A549 (cell line): ENCODE measurements at regions not wholly inside any gene's neighbourhood (a gene's known extent, or its start where the extent isn't known, plus 50 kb on each side); places are given as distances from the start of the nearest gene placed in this dataset.
A peak's percentile ranks its signal among the peaks of the same experiment; 100 is the strongest.

Experiments used
- ATAC-seq, 2 experiments: fragments of 200-7000 bp in 1 of 2; fragments of >200 bp in 1 of 2; cut with Nextera tagmentation in 1 of 2; cut with Tn5 transposase in 1 of 2; 3 replicates each; pipeline versions ENCODE4 v1.8.0 to v1.9.1; 2018 to 2020; ENCODE audit warnings: mild to moderate bottlenecking in 1 of 2, moderate library complexity in 1 of 2
- CTCF ChIA-PET: fragments of 300-600 bp; sonication (Branson Sonifier 250); formaldehyde crosslinking; extraction: SDS; loops from one replicate; lab custom pipeline; 2021; ENCODE audit warnings: antibody characterized with exemption, inconsistent platforms; lab: Yijun Ruan, JAX
- POLR2A ChIA-PET: fragments of 350-600 bp; formaldehyde crosslinking; extraction: SDS; loops from one replicate; lab custom pipeline; 2021; ENCODE audit warnings: antibody characterized with exemption, inconsistent platforms; lab: Yijun Ruan, JAX
- DNase-seq, 2 experiments: peaks; one replicate each; pipeline versions ENCODE4 v3.0.0 to v3.0.0-alpha.2; 2011 to 2016; ENCODE audit warnings: low read depth in 1 of 2, low spot score in 1 of 2
- FAIRE-seq: peaks from 2 replicates; lab custom pipeline; 2011; peaks lifted over from hg19 to GRCh38; lab: Jason Lieb, UNC
- H3K27ac ChIP-seq, 2 experiments: fragments of >200 bp; sonication (Bioruptor Twin); formaldehyde crosslinking; 3 replicates each; pipeline ENCODE4 v1.5.1; 2016 to 2017
- H3K4me1 ChIP-seq: fragments of >200 bp; sonication (Bioruptor Twin); formaldehyde crosslinking; 3 replicates; pipeline ENCODE4 v1.6.1; 2016
- H3K4me2 ChIP-seq: fragments of >200 bp; sonication (Bioruptor Twin); formaldehyde crosslinking; 3 replicates; pipeline ENCODE4 v1.6.1; 2016
- H3K4me3 ChIP-seq: fragments of >200 bp; sonication (Bioruptor Twin); formaldehyde crosslinking; 3 replicates; pipeline ENCODE4 v1.5.1; 2016
- H3K9me3 ChIP-seq: fragments of >200 bp; sonication (Bioruptor Twin); formaldehyde crosslinking; 3 replicates; pipeline ENCODE4 v1.6.1; 2016
- CEBPB ChIP-seq, 2 experiments: fragments of >200 bp in 1 of 2; sonication (Bioruptor Twin) in 1 of 2; formaldehyde crosslinking in 1 of 2; IDR thresholded peaks; 2 replicates each; pipeline ENCODE4 v1.6.1; 2012 to 2016
- CHD4 ChIP-seq: fragments of 200-600 bp; sonication (generic); IDR thresholded peaks from 2 replicates; pipeline ENCODE4 v1.6.1; 2016; ENCODE audit warnings: antibody characterized with exemption, mild to moderate bottlenecking, borderline replicate concordance
- ESRRA ChIP-seq: fragments of 150-350 bp; IDR thresholded peaks from 2 replicates; pipeline ENCODE4 v1.6.1; 2014; ENCODE audit warnings: mild to moderate bottlenecking, low read length, borderline replicate concordance
- FOSL2 ChIP-seq, 2 experiments: fragments of 450-650 bp in 1 of 2; fragments of >200 bp in 1 of 2; sonication (Bioruptor Twin) in 1 of 2; formaldehyde crosslinking; IDR thresholded peaks; 2 replicates each; pipeline versions ENCODE4 v1.5.0 to v1.6.1; 2016 to 2020; ENCODE audit warnings: mild to moderate bottlenecking in 1 of 2, moderate library complexity in 1 of 2
- KDM1A ChIP-seq: fragments of 200-600 bp; sonication (generic); IDR thresholded peaks from 2 replicates; pipeline ENCODE4 v1.6.1; 2016; ENCODE audit warnings: low read depth, mild to moderate bottlenecking
- NPAS2 ChIP-seq: fragments of 250-450 bp; sonication (Bioruptor Pico); IDR thresholded peaks from 2 replicates; pipeline ENCODE4 v1.8.0; 2022; ENCODE audit warnings: mild to moderate bottlenecking, moderate library complexity, borderline replicate concordance
- PHF8 ChIP-seq: fragments of 200-600 bp; sonication (generic); IDR thresholded peaks from 2 replicates; pipeline ENCODE4 v1.6.1; 2016; ENCODE audit warnings: low read depth, mild to moderate bottlenecking, antibody characterized with exemption, moderate library complexity, borderline replicate concordance
- POLR2A ChIP-seq: IDR thresholded peaks from 2 replicates; pipeline ENCODE4 v1.6.1; 2012; ENCODE audit warnings: mild to moderate bottlenecking, low read length
- RARB ChIP-seq: fragments of 250-450 bp; sonication (Bioruptor Pico); IDR thresholded peaks from 2 replicates; pipeline ENCODE4 v1.8.0; 2021; ENCODE audit warnings: mild to moderate bottlenecking, moderate library complexity
- RCOR1 ChIP-seq: fragments of 150-350 bp; IDR thresholded peaks from 2 replicates; pipeline ENCODE4 v1.6.1; 2014; ENCODE audit warnings: antibody characterized with exemption, low read length, low read depth
- RNF2 ChIP-seq: fragments of 200-600 bp; sonication (generic); IDR thresholded peaks from 2 replicates; pipeline ENCODE4 v1.6.1; 2016; ENCODE audit warnings: low read depth, mild to moderate bottlenecking, antibody characterized with exemption, moderate library complexity, borderline replicate concordance
- SREBF2 ChIP-seq: fragments of 450-650 bp; IDR thresholded peaks from 2 replicates; pipeline ENCODE4 v1.6.1; 2014; ENCODE audit warnings: mild to moderate bottlenecking, moderate library complexity
- ZFP36 ChIP-seq: fragments of 450-650 bp; IDR thresholded peaks from 2 replicates; pipeline ENCODE4 v1.6.1; 2014; ENCODE audit warnings: borderline replicate concordance; ENCODE audit not compliant: partially characterized antibody
- ZNF302 ChIP-seq: fragments of 250-450 bp; sonication (Bioruptor Pico); IDR thresholded peaks from 2 replicates; pipeline ENCODE4 v1.9.0; 2021; ENCODE audit warnings: inconsistent platforms, mild to moderate bottlenecking, moderate library complexity
- ZSCAN20 ChIP-seq: fragments of 250-450 bp; sonication (Bioruptor Pico); IDR thresholded peaks from 2 replicates; pipeline ENCODE4 v1.8.0; 2022; ENCODE audit warnings: mild to moderate bottlenecking, moderate library complexity
- WGBS: methylation state at CpG from one replicate; pipeline ENCODE4 v1.1.6; 2017; ENCODE audit errors: missing lambda C conversion rate; 5-methylcytosine and 5-hydroxymethylcytosine counted together
- TF ChIP-seq, protein P1 (sequence below): fragments of 450-650 bp; IDR thresholded peaks from 2 replicates; pipeline ENCODE4 v1.6.1; 2014; ENCODE audit warnings: antibody characterized with exemption
- TF ChIP-seq, protein P2 (sequence below): IDR thresholded peaks from 2 replicates; pipeline ENCODE4 v1.6.1; 2012
- TF ChIP-seq, protein P3 (sequence below): fragments of 250-450 bp; sonication (Bioruptor Pico); IDR thresholded peaks from 2 replicates; pipeline ENCODE4 v1.5.0; 2020; ENCODE audit warnings: low read depth, mild to moderate bottlenecking, moderate library complexity
- TF ChIP-seq, protein P4 (sequence below): fragments of 150-350 bp; IDR thresholded peaks from 2 replicates; pipeline ENCODE4 v1.6.1; 2014; ENCODE audit warnings: low read depth, mild to moderate bottlenecking, low read length

DNA sequence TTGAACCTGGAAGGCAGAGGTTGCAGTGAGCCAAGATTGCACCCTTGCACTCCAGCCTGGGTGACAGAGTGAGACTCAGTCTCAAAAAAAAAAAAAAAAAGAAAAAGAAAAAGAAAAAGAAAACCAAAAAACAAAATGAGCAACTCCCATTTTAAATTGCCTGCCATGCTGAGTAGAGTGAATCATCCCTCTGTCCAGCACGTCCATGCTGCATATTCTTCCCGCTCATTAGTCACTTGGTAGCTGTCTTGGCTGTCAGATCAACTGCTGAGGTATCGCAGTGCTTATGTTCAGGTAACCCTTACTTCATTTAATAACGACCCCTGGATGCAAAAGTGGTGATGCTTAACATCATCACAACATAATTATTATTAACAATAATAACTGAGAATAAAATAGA is 60.7 kb upstream of the SMOX start:
- no peak overlapping the region for H3K27ac ChIP-seq
- H3K4me1 ChIP-seq = peaks cover 20% of the 10 kb centered on the region
- ATAC-seq = no peak
- no peak overlapping the region for H3K4me3 ChIP-seq
- TF ChIP-seq, protein P1, sequence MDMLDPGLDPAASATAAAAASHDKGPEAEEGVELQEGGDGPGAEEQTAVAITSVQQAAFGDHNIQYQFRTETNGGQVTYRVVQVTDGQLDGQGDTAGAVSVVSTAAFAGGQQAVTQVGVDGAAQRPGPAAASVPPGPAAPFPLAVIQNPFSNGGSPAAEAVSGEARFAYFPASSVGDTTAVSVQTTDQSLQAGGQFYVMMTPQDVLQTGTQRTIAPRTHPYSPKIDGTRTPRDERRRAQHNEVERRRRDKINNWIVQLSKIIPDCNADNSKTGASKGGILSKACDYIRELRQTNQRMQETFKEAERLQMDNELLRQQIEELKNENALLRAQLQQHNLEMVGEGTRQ = no peak
- TF ChIP-seq ZFP36 (no peak), POLR2A (no peak), CHD4 (no peak), RCOR1 (no peak)
- no peak for DNase-seq
- POLR2A ChIA-PET = no interaction called here
- FAIRE-seq = no peak
- no peaks in the 10 kb centered on the region for H3K9me3 ChIP-seq
- CTCF ChIA-PET = interaction anchor here (0.8 to 10.9 kb wide), 4 partner anchors 18 to 139 kb away, joined by 4 to 167 read pairs (median 104); partner anchors contain the start of gene RNF24
- WGBS = 55% methylated on average over 4 of the region's 4 CpGs
- no peak overlapping the region for H3K4me2 ChIP-seq

DNA sequence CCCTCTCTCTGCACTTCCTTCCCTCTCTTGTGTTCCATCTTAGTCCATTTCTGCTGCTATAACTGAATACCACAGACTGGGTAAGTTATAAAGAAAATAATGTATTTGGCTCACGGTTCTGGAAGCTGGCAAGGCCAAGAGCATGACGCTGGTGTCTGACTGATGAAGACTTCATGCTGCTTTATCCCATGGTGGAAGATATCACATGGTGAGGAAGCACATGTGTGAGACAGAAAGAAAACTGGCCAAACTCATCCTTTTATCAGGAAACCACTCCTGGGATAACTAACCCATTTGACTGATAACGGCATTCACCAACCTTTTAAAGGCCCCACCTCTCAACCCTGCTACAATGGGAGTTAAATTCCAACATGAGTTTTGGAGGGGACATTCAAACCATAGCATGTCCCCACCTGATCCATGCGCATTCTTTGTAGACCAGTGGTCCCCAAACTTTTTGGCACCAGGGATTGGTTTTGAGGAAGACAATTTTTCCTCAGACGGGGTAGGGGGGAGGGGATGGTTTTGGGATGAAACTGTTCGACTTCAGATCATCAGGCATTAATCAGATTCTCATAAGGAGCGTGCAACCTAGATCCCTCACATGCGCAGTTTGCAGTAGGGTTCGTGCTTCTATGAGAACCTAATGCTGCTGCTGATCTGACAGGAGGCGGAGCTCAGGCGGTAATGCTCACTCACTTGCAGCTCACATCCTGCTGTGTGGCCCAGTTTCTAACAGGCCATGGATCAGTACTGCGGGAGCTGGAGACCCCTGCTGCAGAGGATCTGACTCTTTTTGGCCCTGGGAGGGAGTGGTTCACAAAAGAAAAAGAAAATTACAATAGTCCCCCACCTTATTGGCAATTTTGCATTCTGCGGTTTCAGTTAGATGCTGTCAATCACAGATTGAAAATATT is 61.6 kb upstream of the SMOX start:
- 93% methylated on average over 13 of the region's 13 CpGs for WGBS
- ChIA-PET POLR2A (no interaction called here), CTCF (interaction anchor here (0.8 to 10.9 kb wide), 8 partner anchors 11 to 394 kb away, joined by 3 to 167 read pairs (median 18); partner anchors contain the start of gene RNF24)
- peak overlapping the region in 1 of 2 experiments; percentile 93; a peak in 2 of 6 replicates for H3K27ac ChIP-seq
- ATAC-seq = no peak
- FAIRE-seq = no peak
- H3K4me2 ChIP-seq = no peak overlapping the region
- DNase-seq = no peak
- no peak for TF ChIP-seq RARB (CRISPR knock-in tag)
- TF ChIP-seq ZSCAN20 (CRISPR knock-in tag) = no peak
- TF ChIP-seq KDM1A = no peak
- no peak for TF ChIP-seq NPAS2 (CRISPR knock-in tag)
- TF ChIP-seq, protein P2, sequence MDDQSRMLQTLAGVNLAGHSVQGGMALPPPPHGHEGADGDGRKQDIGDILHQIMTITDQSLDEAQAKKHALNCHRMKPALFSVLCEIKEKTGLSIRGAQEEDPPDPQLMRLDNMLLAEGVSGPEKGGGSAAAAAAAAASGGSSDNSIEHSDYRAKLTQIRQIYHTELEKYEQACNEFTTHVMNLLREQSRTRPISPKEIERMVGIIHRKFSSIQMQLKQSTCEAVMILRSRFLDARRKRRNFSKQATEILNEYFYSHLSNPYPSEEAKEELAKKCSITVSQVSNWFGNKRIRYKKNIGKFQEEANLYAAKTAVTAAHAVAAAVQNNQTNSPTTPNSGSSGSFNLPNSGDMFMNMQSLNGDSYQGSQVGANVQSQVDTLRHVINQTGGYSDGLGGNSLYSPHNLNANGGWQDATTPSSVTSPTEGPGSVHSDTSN = no peak
- TF ChIP-seq ESRRA = no peak
- no peak for TF ChIP-seq FOSL2 (IDR thresholded peaks at IDR 0.05)
- TF ChIP-seq FOSL2 (CRISPR knock-in tag; IDR thresholded peaks at IDR 0.05) = no peak
- no peak for TF ChIP-seq ZNF302
- no peak for TF ChIP-seq RNF2
- TF ChIP-seq SREBF2 = no peak
- TF ChIP-seq, protein P3, sequence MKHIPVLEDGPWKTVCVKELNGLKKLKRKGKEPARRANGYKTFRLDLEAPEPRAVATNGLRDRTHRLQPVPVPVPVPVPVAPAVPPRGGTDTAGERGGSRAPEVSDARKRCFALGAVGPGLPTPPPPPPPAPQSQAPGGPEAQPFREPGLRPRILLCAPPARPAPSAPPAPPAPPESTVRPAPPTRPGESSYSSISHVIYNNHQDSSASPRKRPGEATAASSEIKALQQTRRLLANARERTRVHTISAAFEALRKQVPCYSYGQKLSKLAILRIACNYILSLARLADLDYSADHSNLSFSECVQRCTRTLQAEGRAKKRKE (CRISPR knock-in tag) = no peak
- no peak for TF ChIP-seq PHF8
- TF ChIP-seq, protein P4, sequence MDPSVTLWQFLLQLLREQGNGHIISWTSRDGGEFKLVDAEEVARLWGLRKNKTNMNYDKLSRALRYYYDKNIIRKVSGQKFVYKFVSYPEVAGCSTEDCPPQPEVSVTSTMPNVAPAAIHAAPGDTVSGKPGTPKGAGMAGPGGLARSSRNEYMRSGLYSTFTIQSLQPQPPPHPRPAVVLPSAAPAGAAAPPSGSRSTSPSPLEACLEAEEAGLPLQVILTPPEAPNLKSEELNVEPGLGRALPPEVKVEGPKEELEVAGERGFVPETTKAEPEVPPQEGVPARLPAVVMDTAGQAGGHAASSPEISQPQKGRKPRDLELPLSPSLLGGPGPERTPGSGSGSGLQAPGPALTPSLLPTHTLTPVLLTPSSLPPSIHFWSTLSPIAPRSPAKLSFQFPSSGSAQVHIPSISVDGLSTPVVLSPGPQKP = no peak
- TF ChIP-seq CEBPB (IDR thresholded peaks at IDR 0.05) = no peak
- TF ChIP-seq POLR2A = no peak
- TF ChIP-seq ZFP36 = no peak
- no peaks in the 10 kb centered on the region for H3K9me3 ChIP-seq
- H3K4me3 ChIP-seq = no peak overlapping the region
- peaks cover 20% of the 10 kb centered on the region for H3K4me1 ChIP-seq
